Kidney capillary endothelial cell (primary cell): ENCODE measurements at regions not wholly inside any gene's neighbourhood (a gene's known extent, or its start where the extent isn't known, plus 50 kb on each side); places are given as distances from the start of the nearest gene placed in this dataset.
"Not testable (repeated sequence)": the region's sequence is repeated elsewhere in the genome, so short reads cannot be mapped to it uniquely, and the experiment has no call there.

Experiments
- DNase-seq: peaks from one replicate; pipeline ENCODE4 v3.0.0-alpha.2; 2018; ENCODE audit warnings: low spot score

DNA sequence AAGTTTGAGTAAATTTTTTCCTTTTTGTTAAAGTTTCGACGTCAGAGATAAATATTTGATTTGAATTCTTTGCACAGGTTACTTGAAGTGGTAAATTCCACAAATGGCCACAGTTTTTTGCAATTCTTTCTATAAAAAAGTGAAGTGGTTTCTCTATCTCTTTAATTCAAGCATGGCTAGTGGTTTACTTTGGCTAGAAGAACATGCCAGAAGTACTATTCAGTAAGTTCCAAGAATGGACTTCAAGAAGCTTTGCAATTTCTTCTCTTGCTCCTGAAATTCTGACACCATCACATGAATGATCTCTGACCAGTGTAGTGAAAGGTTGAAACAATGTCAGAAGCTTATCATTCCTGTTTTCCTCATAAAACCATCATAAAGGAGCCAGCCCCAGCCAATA is 55.7 kb upstream of the RNPC3 start:
- no peak for DNase-seq

DNA sequence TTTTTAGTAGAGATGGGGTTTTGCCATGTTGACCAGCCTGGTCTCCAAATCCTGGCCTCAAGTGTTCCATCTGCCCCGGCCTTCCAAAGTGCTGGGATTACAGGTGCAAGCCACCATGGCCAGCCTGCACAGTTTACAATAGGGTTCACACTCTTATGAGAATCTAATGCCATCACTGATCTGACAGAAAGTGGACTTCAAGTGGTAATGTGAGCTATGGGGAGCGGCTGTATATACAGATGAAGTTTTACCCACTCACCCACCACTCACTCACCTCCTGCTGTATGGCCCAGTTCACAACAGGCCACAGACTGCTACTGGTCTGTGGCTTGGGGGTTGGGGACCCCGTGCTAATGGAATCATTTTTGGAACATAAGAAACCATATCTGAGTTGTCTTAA is 58.4 kb upstream of the RNPC3 start:
- DNase-seq: no peak

DNA sequence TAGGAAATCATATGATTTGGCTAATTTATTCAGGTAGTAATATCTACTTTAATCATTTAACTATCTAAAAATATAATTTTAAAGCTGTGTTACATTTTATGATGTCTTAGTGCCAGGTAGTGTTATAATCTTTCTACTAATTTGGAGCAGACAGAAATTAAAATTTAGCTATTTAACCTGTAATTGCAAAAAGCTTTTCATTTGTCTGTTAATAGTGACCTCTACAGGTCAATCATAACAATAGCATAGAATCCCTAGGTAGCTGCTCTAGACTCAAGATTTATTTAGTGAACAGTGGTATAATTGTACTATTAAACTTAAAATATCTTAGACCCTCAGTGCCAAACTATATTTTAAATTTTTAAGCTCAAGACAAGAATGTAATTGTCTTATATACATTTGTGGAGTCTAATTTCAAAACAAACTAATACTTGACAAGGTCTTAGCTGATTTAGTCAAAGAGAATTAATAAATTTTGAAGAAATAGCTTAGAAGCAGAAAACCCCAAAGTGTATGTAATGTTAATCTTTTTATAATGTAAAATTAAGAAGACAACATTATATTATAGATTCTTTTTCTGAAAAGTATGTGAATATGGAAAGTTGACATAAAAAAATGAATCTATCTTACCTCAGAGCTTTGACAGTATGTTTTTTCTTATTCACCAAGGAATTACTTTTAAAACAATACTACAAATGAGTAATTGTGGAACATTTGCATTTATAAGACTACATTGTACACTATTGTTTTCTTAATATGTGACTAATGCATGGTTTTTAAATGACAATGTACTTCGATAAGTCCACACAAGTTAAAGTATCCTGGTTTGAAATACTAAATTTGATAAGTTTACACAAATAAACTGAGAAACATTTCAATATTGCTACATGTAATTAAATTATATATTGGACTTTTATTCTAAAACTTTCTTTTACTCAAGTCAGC is 64.1 kb upstream of the RNPC3 start:
- peak; percentile 58 for DNase-seq

DNA sequence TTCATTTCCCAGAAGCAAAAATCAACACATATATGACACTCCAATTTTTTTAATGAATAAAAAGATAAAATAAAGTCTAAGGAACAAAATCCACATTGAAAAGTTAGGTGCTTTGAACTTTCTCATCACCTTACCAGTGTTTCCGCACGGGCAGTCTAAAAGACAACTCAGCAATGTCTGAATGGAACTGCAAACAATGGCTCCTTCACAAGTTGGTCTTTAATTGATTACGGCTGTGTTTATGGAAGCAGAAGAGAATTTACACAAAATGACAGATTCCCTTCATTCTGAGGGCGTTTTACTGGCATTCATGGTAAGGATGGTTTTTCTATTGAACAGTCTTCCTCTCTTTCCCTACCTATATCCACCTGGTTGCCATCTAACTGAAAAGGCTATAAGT is 65.0 kb upstream of the RNPC3 start:
- no peak for DNase-seq

DNA sequence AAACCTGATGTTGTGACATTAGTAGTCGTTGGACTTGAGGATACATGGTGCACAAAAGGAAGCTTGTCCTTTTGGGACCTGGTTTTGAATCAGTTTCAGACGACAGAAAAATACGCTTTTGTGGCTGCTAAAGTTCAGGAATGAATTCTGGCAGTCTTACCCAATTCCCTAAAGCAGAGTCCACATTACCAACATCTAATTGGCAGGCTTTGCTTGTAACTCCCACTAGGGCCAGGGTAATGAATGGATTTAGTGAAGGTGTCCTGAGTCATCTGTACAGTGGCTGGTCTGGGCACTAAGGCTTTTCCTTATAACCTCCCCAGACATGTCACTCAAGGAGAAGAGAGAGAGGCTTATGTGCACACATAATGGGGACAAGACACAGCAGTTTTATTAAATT is 66.2 kb upstream of the RNPC3 start:
- DNase-seq: no peak

DNA sequence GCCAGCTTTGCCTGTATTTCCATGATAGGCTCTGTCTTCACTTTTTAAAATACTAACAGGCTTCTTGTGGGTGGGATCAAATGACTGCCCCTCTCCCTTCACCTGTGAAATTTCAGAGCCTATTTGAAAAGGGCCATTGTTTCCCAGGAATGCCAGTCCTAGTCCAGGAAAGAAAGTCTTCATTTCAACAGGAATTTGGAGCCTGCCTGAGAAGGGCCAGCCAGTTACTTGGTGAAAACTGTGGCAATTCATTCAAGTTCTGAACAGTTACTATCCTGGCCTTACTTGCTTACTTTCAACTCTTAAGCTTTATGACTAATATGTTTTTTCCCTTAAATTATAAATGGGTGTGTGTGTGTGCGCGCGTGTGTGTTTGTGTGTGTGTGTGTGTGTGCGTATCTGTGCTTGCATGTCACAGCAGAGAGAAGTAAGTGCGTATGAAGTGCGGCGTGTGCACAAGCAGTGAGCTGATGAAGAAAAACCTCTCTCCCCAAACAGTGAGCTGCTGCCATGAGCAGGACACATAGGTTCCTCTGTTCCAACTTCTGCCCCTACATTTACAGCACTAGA is 67.5 kb upstream of the RNPC3 start:
- no peak for DNase-seq

DNA sequence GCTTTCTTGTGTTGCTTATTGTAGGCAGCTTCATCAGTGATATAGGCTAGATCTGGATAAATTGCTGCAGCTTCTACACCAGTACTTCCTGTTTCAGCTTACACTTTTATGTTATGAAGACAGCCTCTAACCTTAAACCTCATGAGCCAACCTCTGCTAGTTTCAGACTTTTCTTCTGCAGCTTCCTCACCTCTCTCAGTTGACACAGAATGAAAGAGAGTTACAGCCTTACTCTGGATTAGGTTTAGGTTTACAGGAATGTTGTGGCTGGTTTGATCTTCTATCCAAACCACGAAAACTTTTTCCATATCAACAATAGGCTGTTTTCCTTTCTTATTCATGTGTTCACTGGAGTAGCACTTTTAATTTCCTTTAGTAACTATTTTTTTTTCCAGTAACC is 76.9 kb upstream of the RNPC3 start:
- DNase-seq: no peak

DNA sequence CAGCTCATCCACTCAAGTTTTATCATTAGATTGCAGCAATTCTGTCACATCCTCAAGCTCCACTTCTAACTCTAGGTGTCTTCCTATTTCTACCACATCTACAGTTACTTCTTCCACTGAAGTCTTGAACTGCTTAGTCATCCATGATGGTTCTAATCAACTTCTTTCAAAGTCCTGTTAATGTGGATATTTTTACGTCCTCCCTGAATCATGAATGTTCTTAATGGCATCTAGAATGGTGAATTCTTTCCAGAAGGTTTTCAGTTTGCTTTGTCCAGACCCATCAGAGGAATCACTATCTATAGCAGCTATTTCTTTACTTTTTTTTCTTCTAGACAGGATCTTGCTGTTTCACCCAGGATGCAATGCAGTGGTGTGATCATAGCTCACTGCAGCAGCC is 78.0 kb upstream of the RNPC3 start:
- DNase-seq: no peak

DNA sequence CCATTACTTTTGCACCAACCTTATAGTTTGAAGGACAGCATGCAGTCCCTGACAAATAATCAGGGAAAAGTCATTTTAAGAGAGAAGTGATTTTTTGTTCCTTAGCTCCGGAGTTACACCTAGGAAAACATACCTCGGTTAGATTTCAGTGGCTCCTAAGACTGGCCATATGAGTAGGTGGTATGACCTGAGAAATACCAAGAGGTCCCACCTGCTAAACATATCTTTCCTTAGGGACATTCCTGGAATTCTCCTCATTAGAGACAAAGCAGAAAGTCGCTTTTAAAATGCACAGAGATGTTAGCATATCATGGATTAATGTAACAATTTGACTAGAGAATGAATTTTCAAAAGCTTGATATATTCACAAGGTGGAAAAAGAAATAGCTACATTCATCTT is 84.2 kb upstream of the RNPC3 start:
- DNase-seq: no peak

DNA sequence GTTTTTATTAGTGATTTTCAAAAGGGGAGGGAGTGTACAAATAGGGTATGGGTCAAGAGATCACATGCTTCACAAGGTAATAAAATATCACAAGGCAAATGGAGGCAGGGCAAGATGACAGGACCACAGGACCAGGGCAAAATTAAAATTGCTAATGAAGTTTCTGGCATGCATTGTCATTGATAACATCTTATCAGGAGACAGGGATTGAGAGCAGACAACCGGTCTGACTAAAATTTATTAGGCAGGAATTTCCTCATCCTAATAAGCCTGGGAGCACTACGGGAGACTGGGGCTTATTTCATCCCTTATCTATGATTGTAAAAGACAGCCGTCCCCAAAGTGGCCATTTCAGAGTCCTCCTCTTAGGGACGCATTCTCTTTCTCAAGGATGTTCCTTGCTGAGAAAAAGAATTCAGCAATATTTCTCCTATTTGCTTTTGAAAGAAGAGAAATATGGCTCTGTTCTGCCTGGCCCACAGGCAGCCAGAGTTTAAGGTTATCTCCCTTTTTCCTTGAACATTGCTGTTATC is 88.9 kb upstream of the RNPC3 start:
- DNase-seq: not testable (repeated sequence)

DNA sequence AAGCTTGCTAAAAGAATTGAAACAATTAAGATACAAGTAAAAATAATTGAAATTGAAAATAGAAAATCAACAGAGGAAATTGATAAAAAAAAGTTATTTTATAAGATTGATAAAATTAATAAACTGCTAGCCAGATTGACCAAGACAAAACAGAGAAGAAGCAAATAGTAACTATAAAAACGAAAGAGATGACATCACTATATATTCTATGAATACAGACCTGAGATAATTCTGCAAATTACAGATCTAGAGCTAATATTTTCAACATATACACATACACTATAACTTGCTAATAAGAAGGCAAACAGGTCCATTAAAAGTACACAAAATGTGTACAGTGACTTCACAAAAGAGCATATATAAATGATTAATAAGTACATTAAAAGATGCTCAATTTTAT is 90.1 kb upstream of the RNPC3 start:
- no peak for DNase-seq

DNA sequence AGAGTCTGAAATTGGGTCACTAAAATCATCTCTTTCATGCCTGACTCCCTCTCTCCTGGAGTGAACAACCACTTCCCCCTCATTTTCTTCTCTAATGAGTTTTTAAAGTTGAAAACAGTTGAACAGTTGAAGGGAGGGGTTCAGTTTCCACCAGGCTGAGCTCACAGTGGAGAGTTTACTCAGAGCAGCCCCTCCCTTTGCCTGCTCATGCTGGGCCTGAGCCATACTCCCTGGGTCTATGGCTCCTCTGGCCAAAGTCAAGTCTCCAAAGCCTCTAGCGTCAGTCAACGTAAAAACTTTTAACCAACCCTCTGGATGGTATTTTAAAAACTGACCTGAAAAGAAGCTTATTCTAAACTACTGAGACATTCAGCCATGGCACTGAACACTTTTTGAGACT is 100.8 kb upstream of the RNPC3 start:
- no peak for DNase-seq

DNA sequence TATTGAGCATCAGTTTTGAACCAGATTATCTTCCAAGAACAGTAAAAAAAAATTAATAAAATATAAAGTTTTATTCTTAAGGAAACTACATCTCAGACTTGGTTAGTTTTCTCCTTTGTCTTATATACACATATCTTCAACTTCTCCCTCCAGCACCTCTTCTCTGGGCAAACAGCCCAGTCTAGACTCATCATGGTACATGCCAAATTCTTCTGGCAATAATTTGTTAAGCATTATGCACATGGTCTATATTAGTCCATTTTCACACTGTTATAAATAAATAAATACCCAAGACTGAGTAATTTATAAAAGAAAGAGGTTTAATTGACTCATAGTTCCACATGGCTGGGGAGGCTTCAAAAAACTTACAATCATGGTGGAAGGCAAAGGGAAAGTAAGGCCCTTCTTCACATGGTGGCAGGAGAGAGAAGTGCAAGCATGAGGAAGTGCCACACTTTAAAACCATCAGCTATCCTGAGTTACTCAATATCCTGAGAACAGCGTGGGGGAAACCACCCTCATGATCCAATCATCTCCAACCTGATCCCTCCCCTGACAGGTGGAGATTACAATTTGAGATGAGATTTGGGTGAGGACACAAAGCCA is 108.7 kb upstream of the RNPC3 start:
- no peak for DNase-seq

DNA sequence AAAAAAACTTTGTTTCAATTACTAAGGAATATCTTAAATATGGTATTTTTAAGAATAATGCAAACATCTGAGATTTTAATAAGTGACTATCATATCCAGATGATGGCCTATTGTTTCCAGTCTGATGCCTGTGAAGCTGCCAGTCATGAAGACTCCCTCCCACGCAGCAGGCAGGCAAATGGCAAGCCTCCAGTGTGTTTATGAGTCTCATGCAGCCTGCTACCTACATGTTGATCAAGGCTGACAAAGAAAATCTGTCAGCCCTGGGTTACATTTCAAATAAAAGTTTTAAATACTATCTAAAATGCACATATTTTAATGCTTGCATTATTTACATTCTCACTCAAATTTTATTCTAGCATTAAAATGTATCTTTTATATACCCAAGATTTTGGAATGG is 137.6 kb upstream of the RNPC3 start:
- DNase-seq: no peak

DNA sequence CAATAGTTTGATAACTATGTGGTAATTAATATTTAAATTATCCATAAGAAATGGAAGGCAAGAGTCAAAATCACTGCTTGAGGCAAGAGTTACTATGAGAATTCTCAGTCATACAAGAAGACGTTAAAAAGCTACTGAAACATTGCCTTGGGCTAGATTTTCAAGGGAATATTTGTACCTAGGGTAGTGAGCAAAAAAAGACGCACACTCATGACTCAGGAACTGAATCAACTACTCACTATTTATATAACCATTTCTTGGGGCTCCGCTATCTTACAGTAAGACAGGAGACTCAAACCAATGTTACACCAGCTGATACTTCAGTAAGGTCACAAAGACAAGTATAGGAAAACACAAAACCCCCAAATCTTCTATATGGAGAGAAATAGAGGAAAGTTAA is 151.5 kb upstream of the RNPC3 start:
- DNase-seq: no peak

DNA sequence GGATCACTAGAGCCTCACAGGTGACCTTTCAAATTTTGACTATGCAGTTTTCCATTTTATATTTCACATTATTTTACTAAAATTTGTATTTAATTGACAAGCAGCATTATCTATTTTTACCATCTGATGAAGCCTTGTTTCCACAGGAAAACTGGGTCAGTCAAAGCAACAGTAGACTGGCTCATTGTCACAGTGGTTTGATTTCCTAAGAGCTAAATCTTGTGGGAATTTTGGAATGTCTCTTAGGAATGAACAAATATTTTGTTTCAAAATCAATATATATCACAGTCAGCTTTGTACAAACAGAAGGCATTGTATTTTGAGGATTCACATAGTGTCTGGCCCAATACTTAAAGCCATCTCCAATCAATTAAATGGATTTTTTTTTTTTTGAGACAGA is 152.6 kb upstream of the RNPC3 start:
- DNase-seq: no peak

DNA sequence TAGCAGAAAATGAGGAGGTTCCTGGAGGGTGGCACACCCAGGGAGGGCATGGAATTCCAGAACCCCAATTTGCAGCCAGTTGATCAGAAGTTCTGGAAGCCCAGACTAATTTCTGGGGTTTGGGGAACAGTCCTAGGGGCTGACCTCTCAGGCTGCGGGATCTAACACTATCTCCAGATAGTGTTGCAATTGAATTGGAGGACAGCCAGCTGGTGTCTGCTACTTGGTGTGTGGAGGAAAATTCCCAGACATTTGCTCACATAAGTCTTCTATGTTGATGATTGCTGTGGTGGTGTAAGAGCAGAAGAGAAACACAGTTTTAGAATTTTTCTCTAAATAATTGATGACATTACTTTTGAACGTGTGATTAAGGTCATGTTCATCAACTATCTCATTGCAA is 154.3 kb upstream of the RNPC3 start:
- DNase-seq: no peak

DNA sequence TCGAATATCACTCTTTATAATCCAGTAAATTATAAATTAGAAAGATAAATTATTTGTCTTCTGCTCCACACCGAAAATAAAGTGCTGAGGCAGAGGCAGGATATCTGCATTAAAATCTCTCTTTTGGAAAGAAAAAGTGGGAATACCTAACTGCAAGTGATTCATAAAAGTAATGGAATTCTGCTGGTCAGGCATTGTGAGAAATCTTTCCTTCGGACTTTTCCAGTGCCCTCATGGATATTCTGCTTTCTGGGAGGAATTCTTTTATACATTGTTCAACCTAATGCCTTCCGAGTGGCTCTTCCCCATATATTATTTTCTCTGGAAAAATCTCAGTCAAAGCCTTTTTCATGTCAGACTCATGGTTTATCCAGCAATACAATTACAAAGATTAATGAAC is 158.3 kb upstream of the RNPC3 start:
- DNase-seq: no peak

DNA sequence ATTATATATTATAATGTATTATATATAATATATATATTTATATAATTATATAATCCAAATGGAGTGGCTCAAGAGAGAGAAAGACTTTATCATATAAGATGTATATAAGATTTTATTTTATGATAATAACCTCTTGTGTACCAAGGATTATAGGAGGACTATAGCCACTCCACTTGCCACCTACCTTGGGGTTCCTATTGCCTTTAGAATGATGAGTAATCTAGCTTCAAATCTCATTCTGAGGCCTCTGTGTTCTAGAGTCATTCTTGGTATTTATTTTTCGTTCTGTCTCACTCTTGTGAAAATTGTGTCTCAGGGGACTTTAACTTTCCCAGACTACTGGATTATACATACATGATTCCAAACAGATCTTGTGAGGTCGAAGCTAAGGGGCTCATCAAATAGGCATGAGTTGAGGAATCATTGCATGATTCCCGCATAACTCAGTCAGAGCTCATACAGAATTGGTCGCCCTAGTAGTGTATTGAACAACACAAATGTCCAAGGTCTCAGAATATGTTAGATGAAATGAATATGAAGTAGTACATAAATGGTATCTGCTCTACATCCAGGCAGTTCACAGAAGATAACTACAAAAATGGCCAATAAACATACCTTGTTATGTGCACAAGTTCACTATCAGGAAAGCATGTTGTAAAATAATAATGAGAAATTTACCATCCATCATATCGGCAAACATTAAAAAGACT is 159.5 kb upstream of the RNPC3 start:
- no peak for DNase-seq

DNA sequence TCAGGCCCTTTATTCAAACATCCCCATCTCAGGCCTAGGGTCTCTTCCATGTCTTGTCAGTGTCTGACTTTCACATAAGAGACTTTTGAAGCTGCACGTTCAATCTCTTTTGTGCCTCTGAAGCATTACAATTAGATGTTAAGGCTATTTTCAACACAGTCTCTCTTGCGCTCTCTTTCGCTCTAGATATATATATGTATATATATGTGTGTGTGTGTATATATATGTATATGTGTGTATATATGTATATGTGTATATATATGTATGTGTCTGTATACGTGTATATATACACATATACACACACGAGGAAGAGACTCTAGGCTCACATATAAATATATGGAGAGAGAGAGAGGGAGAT is 162.5 kb upstream of the RNPC3 start:
- no peak for DNase-seq

DNA sequence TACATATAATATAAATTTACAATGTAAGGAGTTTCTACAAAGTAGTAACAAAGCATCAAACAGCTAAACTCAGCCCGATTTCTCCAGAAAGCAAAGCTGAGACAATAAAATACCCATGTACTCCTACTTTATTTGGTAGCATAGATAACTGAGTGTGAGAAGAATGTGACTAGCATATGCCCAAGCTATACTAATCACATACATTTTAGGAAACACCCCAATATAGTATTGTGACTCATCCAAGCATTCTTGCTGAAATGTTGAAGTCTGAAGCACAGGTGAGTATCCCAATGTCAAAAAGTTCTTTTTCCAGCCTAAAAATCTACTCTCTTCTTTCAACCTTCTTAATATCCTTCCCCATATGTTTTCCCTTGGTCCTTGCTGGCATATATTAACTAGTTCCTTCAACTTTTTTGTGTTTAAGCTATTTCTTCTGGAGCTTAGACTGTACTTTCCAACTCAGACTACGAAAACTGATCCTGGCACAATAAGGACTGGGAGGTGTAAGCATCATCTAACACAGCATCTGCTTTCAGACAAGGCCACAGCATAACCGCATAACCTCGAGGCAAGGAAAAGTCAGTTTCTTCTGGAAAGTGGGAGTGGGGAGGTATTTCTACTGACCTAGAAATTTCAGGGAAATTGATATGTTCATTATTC is 163.0 kb upstream of the RNPC3 start:
- no peak for DNase-seq

DNA sequence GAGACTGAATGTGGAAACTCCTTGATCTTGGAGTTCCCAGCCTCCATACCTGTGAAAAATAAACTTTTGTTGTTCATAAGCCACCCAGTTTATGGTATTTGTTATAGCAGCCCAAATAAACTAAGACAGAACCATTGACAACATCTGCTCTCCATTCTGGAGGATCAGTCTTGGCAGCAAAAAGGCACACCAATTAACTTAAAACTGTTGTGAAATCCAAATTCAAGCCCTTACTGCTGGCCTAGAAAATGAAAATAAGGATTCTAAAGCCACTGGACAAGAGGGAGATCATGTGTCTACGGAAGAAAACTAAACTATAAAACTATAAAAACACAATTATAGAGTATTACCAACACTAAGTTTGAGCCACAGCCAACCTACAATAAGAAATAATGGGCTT is 172.1 kb upstream of the RNPC3 start:
- no peak for DNase-seq
